Mononuclear cell (primary cell): ENCODE measurements at regions not wholly inside any gene's neighbourhood (a gene's known extent, or its start where the extent isn't known, plus 50 kb on each side); places are given as distances from the start of the nearest gene placed in this dataset.
"Not testable (repeated sequence)": the region's sequence is repeated elsewhere in the genome, so short reads cannot be mapped to it uniquely, and the experiment has no call there.

Experiments used
- H3K27me3 ChIP-seq: 2 replicates; pipeline ENCODE4 v1.6.0; 2011; ENCODE audit warnings: low read length, control low read depth; ENCODE audit not compliant: insufficient read depth
- H3K4me1 ChIP-seq: 2 replicates; pipeline ENCODE4 v1.5.1; 2011; ENCODE audit warnings: mild to moderate bottlenecking, low read length, control low read depth; ENCODE audit not compliant: insufficient read depth
- H3K4me3 ChIP-seq: 2 replicates; pipeline ENCODE4 v1.5.1; 2011; ENCODE audit warnings: mild to moderate bottlenecking, low read length, moderate library complexity
- H3K9me3 ChIP-seq: 2 replicates; pipeline ENCODE4 v1.5.1; 2011; ENCODE audit warnings: low read depth, mild to moderate bottlenecking, control low read depth, low read length

DNA sequence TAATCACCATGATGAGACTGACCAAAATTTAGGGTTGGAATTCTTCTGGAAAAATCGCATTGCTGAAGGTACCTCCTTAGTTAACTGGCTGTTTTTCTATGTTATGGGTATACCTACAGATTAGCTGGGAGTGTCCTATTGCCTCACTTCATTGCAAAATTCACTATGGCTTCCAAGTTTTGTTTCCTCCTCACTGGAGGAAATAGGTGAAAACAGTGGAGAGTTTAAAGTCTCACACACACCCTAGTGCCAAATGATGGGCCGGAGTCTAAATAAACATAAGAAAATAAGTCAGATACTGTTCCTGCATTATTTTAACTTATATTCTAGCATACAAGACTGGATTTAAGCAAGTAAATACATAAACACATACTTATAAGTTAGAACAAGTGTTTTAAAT, 98.2 kb downstream of the AHR start:
- peaks cover 27% of the 10 kb centered on the region for H3K4me1 ChIP-seq
- no peaks in the 10 kb centered on the region for H3K9me3 ChIP-seq
- no peaks in the 10 kb centered on the region for H3K27me3 ChIP-seq
- H3K4me3 ChIP-seq: no peak overlapping the region

GRCh38 chr7:17401791-17402627, 103.6 kb downstream of the AHR start:
- H3K4me3 ChIP-seq: no peak overlapping the region
- no peaks in the 10 kb centered on the region for H3K27me3 ChIP-seq
- no peaks in the 10 kb centered on the region for H3K9me3 ChIP-seq
- peaks cover 53% of the 10 kb centered on the region for H3K4me1 ChIP-seq

DNA sequence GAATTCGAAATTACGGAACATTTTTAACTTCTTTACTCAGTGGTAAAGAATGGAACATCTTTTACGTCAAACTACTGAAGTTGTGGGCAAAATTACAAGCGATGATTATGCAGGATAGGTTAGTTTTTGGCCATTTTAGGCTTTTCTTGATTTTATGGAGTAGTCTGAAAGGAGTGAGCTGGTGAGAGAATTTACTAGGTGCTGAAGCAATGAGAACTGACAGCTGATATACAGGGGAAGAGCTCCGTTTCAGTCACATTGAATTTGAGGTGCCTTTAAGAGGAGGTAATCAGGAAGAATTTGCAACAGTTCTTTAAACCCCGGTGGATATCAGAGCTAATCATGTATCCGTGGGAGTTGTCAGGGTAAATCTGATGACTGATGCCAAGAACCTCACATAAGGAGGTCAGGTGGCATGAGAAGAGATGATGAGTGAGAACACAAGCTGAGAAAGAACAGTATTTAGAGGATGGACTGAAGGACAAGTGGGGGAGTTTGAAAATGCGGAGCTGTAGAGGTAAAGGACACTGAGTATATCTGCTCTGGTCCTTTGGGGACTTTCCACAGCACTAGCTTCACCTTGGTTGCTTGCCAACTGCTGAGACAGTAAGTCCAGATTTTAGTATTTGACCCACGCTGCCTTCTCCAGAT, 104.3 kb downstream of the AHR start:
- Histone ChIP-seq H3K9me3 (no peaks in the 10 kb centered on the region), H3K4me1 (peaks cover 56% of the 10 kb centered on the region), H3K27me3 (no peaks in the 10 kb centered on the region), H3K4me3 (no peak overlapping the region)

GRCh38 chr7:17404006-17404405, 105.6 kb downstream of the AHR start:
- peaks cover 61% of the 10 kb centered on the region for H3K4me1 ChIP-seq
- H3K27me3 ChIP-seq: no peaks in the 10 kb centered on the region
- H3K4me3 ChIP-seq: no peak overlapping the region
- no peaks in the 10 kb centered on the region for H3K9me3 ChIP-seq

- Histone ChIP-seq H3K27me3 (no peaks in the 10 kb centered on the region), H3K4me3 (no peak overlapping the region), H3K4me1 (peaks cover 50% of the 10 kb centered on the region), H3K9me3 (no peaks in the 10 kb centered on the region)
These were observed 107.3 kb downstream of the AHR start for GRCh38 chr7:17405786-17406185.

DNA sequence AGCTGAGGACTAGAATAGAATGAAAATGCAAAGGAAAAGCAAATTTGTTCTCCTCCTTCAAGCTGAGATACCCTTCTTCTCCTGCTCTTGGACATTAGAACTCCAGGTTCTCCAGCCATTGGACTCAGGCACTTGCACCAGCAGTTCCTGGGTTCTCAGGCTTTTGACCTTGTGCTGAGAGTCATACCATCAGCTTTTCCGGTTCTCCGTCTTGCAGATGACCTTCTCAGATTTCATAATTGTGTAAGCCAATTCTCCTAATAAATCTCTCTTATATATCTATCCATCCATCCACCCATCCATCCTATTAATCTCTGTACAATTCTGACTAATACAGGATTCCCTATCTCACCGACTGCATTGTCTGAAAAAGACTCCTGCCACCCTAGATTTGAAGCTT, 108.3 kb downstream of the AHR start:
- Histone ChIP-seq H3K9me3 (no peaks in the 10 kb centered on the region), H3K27me3 (no peaks in the 10 kb centered on the region), H3K4me3 (no peak overlapping the region), H3K4me1 (peaks cover 41% of the 10 kb centered on the region)

- no peak overlapping the region for H3K4me3 ChIP-seq
- H3K27me3 ChIP-seq: no peaks in the 10 kb centered on the region
- H3K9me3 ChIP-seq: no peaks in the 10 kb centered on the region
- H3K4me1 ChIP-seq: peaks cover 36% of the 10 kb centered on the region
These were observed 108.8 kb downstream of the AHR start for GRCh38 chr7:17407229-17407628.

- H3K4me1 ChIP-seq: peaks cover 26% of the 10 kb centered on the region
- H3K9me3 ChIP-seq: no peaks in the 10 kb centered on the region
- H3K27me3 ChIP-seq: no peaks in the 10 kb centered on the region
- no peak overlapping the region for H3K4me3 ChIP-seq
These were observed 109.9 kb downstream of the AHR start for GRCh38 chr7:17408245-17408903.

GRCh38 chr7:17408904-17409290, 110.4 kb downstream of the AHR start:
- Histone ChIP-seq H3K9me3 (no peaks in the 10 kb centered on the region), H3K27me3 (no peaks in the 10 kb centered on the region), H3K4me1 (peaks cover 26% of the 10 kb centered on the region), H3K4me3 (no peak overlapping the region)

DNA sequence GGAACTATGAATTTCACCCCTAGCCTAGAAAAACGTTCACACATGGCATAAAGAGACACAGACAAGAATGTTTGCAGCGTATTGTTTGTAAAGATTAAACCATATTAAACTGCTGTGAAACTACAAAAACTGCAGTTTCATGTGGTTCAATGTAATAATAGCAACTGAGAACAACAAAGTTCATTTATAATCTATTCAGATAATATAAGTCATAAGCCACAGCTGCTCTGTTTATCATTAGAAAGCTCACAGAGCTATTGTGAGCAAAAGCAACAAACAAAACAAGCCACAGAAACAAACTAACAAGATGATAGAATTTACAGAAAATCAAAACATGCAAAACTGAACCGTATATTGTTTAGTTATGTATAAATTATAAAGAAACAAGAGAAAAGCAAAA, 113.5 kb downstream of the AHR start:
- Histone ChIP-seq H3K4me1 (peaks cover 10% of the 10 kb centered on the region), H3K27me3 (no peaks in the 10 kb centered on the region), H3K9me3 (no peaks in the 10 kb centered on the region), H3K4me3 (no peak overlapping the region)

DNA sequence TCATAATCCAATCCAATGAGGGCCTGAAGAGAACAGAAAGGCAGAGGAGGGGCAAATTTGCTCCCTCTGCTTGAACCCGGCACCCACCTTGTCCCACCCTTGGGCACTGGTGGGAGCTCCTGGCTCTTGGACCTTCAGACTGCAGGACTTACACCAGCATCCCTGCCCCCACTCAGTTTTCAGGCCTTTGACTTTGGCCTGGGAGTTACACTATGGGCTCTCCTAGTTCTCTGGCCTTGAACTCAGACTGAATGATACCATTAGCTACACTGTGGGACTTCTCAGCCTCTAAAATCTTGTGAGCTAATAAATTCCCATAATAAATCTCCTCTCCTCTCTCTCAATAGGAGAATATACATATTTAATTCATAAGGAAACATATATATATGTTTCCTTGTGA, 114.4 kb downstream of the AHR start:
- no peaks in the 10 kb centered on the region for H3K27me3 ChIP-seq
- no peaks in the 10 kb centered on the region for H3K9me3 ChIP-seq
- H3K4me3 ChIP-seq: no peak overlapping the region
- H3K4me1 ChIP-seq: peaks cover 5% of the 10 kb centered on the region

GRCh38 chr7:17415955-17416354, 117.5 kb downstream of the AHR start:
- no peaks in the 10 kb centered on the region for H3K4me1 ChIP-seq
- H3K27me3 ChIP-seq: no peaks in the 10 kb centered on the region
- H3K4me3 ChIP-seq: no peak overlapping the region
- H3K9me3 ChIP-seq: no peaks in the 10 kb centered on the region

GRCh38 chr7:17420308-17421015, 122.0 kb downstream of the AHR start:
- H3K27me3 ChIP-seq, H3K9me3 ChIP-seq, H3K4me3 ChIP-seq, H3K4me1 ChIP-seq: not testable (repeated sequence)

GRCh38 chr7:17421941-17422340, 123.5 kb downstream of the AHR start:
- Histone ChIP-seq H3K4me1 (no peaks in the 10 kb centered on the region), H3K27me3 (no peaks in the 10 kb centered on the region), H3K9me3 (no peaks in the 10 kb centered on the region), H3K4me3 (no peak overlapping the region)

DNA sequence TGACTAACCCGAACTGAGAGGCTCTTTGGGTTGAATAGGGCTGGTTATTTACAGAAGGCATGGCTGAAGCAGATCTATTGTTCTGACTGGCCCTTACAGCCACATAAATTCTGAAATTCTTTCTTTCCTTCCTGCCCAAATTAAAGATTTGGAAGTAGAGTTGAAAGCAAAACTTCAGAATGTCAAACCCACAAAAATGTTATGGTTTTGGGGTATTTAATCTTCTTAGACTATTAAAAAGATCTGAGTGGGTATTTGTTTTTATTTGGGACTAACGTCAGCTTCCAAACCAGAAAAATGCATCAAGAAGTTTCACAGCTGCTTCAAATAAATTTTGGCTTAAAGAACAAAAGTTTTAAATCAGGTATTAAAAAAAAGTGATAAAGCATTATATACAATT, 124.5 kb downstream of the AHR start:
- no peak overlapping the region for H3K4me3 ChIP-seq
- H3K4me1 ChIP-seq: no peaks in the 10 kb centered on the region
- H3K27me3 ChIP-seq: no peaks in the 10 kb centered on the region
- peaks cover 3% of the 10 kb centered on the region for H3K9me3 ChIP-seq
